ENCODE measurements at regions not wholly inside any gene's neighbourhood (a gene's known extent, or its start where the extent isn't known, plus 50 kb on each side); places are given as distances from the start of the nearest gene placed in this dataset.

- TF ChIP-seq CTCF (IDR thresholded peaks at IDR 0.05), result no peak
- no peak for TF ChIP-seq POLR2A (IDR thresholded peaks at IDR 0.05)
These were observed 992.2 kb downstream of the BCL11A start for GRCh38 chr2:59561281-59561680.

Measured in Peyer's patch (tissue), 4 donors.